Muscle layer of duodenum (tissue), 2 donors: ENCODE measurements at regions not wholly inside any gene's neighbourhood (a gene's known extent, or its start where the extent isn't known, plus 50 kb on each side); places are given as distances from the start of the nearest gene placed in this dataset.

ENCODE experiments used
- H3K27ac ChIP-seq: one replicate; pipeline ENCODE4 v1.7.0; 2013; ENCODE audit warnings: mild to moderate bottlenecking, low read length
- H3K27me3 ChIP-seq: one replicate; pipeline ENCODE4 v1.7.0; 2013; ENCODE audit warnings: low read depth, mild to moderate bottlenecking, control low read depth, low read length
- H3K36me3 ChIP-seq, 2 donors: one replicate each; pipeline ENCODE4 v1.7.0; 2013; ENCODE audit warnings: low read length in 2 of 2, control low read depth in 1 of 2, mild to moderate bottlenecking in 1 of 2; ENCODE audit not compliant: insufficient read depth in 2 of 2, control insufficient read depth in 1 of 2
- H3K4me1 ChIP-seq, 2 donors: one replicate each; pipeline ENCODE4 v1.7.0; 2013; ENCODE audit warnings: low read length in 2 of 2, mild to moderate bottlenecking in 2 of 2, control low read depth in 1 of 2, moderate library complexity in 1 of 2; ENCODE audit not compliant: insufficient read depth in 2 of 2, control insufficient read depth in 1 of 2
- H3K4me3 ChIP-seq, 2 donors: one replicate each; pipeline ENCODE4 v1.7.0; 2013; ENCODE audit warnings: low read length in 2 of 2, low read depth in 1 of 2, mild to moderate bottlenecking in 1 of 2
- H3K9me3 ChIP-seq, 2 donors: one replicate each; pipeline ENCODE4 v1.7.0; 2013; ENCODE audit warnings: low read length in 2 of 2, control low read depth in 1 of 2, mild to moderate bottlenecking in 1 of 2; ENCODE audit not compliant: control insufficient read depth in 1 of 2
- donor health status: healthy.

- Histone ChIP-seq H3K27ac (no peak overlapping the region), H3K4me1 (no peaks in the 10 kb centered on the region), H3K9me3 (peaks cover 0 to 5% of the 10 kb centered on the region in 2 donors), H3K4me3 (no peak overlapping the region), H3K27me3 (no peaks in the 10 kb centered on the region), H3K36me3 (no peaks in the 10 kb centered on the region)
Measured at GRCh38 chr18:37671530-37671929, 105.9 kb upstream of the CELF4 start.

- Histone ChIP-seq H3K4me3 (no peak overlapping the region), H3K36me3 (no peaks in the 10 kb centered on the region), H3K27ac (no peak overlapping the region), H3K9me3 (peaks cover 0 to 4% of the 10 kb centered on the region in 2 donors), H3K27me3 (no peaks in the 10 kb centered on the region), H3K4me1 (no peaks in the 10 kb centered on the region)
Measured at GRCh38 chr18:37671119-37671518, 105.5 kb upstream of the CELF4 start.

- H3K27me3 ChIP-seq: no peaks in the 10 kb centered on the region
- no peak overlapping the region for H3K4me3 ChIP-seq
Measured at GRCh38 chr18:37669991-37670534, 104.5 kb upstream of the CELF4 start.

GRCh38 chr18:37668971-37669747 lies 103.6 kb upstream of the CELF4 start:
- Histone ChIP-seq H3K4me3 (no peak overlapping the region), H3K27me3 (no peaks in the 10 kb centered on the region), H3K4me1 (no peaks in the 10 kb centered on the region), H3K36me3 (no peaks in the 10 kb centered on the region), H3K9me3 (no peaks in the 10 kb centered on the region), H3K27ac (no peak overlapping the region)

More at GRCh38 chr18:37669991-37670534, 104.5 kb upstream of the CELF4 start:
- H3K36me3 ChIP-seq: no peaks in the 10 kb centered on the region
- H3K4me1 ChIP-seq: no peaks in the 10 kb centered on the region
- no peak overlapping the region for H3K27ac ChIP-seq
- no peaks in the 10 kb centered on the region for H3K9me3 ChIP-seq

GRCh38 chr18:37667836-37668235 lies 102.2 kb upstream of the CELF4 start:
- Histone ChIP-seq H3K4me1 (no peaks in the 10 kb centered on the region), H3K27me3 (no peaks in the 10 kb centered on the region), H3K4me3 (no peak overlapping the region), H3K9me3 (no peaks in the 10 kb centered on the region), H3K27ac (no peak overlapping the region), H3K36me3 (no peaks in the 10 kb centered on the region)

GRCh38 chr18:37666991-37667390 lies 101.4 kb upstream of the CELF4 start:
- Histone ChIP-seq H3K4me1 (no peaks in the 10 kb centered on the region), H3K27me3 (no peaks in the 10 kb centered on the region), H3K36me3 (no peaks in the 10 kb centered on the region), H3K27ac (no peak overlapping the region), H3K9me3 (no peaks in the 10 kb centered on the region), H3K4me3 (no peak overlapping the region)

- H3K4me1 ChIP-seq: no peaks in the 10 kb centered on the region
- no peak overlapping the region for H3K4me3 ChIP-seq
- H3K27me3 ChIP-seq: no peaks in the 10 kb centered on the region
- H3K36me3 ChIP-seq: no peaks in the 10 kb centered on the region
- H3K27ac ChIP-seq: no peak overlapping the region
- H3K9me3 ChIP-seq: no peaks in the 10 kb centered on the region
Measured at GRCh38 chr18:37666451-37666850, 100.9 kb upstream of the CELF4 start.

GRCh38 chr18:37665346-37665745 lies 99.7 kb upstream of the CELF4 start:
- Histone ChIP-seq H3K4me3 (no peak overlapping the region), H3K27ac (no peak overlapping the region), H3K27me3 (no peaks in the 10 kb centered on the region), H3K4me1 (no peaks in the 10 kb centered on the region), H3K9me3 (no peaks in the 10 kb centered on the region), H3K36me3 (no peaks in the 10 kb centered on the region)

GRCh38 chr18:37663446-37663845 lies 97.8 kb upstream of the CELF4 start:
- Histone ChIP-seq H3K4me1 (no peaks in the 10 kb centered on the region), H3K9me3 (no peaks in the 10 kb centered on the region)

GRCh38 chr18:37662546-37663339 lies 97.1 kb upstream of the CELF4 start:
- no peaks in the 10 kb centered on the region for H3K36me3 ChIP-seq
- no peak overlapping the region for H3K4me3 ChIP-seq
- H3K9me3 ChIP-seq: no peaks in the 10 kb centered on the region
- H3K27ac ChIP-seq: no peak overlapping the region
- no peaks in the 10 kb centered on the region for H3K4me1 ChIP-seq
- no peaks in the 10 kb centered on the region for H3K27me3 ChIP-seq

More at GRCh38 chr18:37663446-37663845, 97.8 kb upstream of the CELF4 start:
- no peaks in the 10 kb centered on the region for H3K27me3 ChIP-seq
- no peak overlapping the region for H3K27ac ChIP-seq
- H3K4me3 ChIP-seq: no peak overlapping the region
- no peaks in the 10 kb centered on the region for H3K36me3 ChIP-seq

GRCh38 chr18:37662099-37662498 lies 96.5 kb upstream of the CELF4 start:
- no peak overlapping the region for H3K27ac ChIP-seq
- no peaks in the 10 kb centered on the region for H3K36me3 ChIP-seq
- H3K27me3 ChIP-seq: no peaks in the 10 kb centered on the region
- no peaks in the 10 kb centered on the region for H3K4me1 ChIP-seq
- H3K9me3 ChIP-seq: no peaks in the 10 kb centered on the region
- no peak overlapping the region for H3K4me3 ChIP-seq
